GM23338 (cell line): ENCODE measurements at regions not wholly inside any gene's neighbourhood (a gene's known extent, or its start where the extent isn't known, plus 50 kb on each side); places are given as distances from the start of the nearest gene placed in this dataset.

Source experiments
- ATAC-seq: fragments of 200-7000 bp; cut with Tn5 transposase; 3 replicates; pipeline ENCODE4 v1.9.1; 2020
- DNase-seq: peaks from one replicate; pipeline ENCODE4 v3.0.0-alpha.2; 2015; ENCODE audit warnings: low spot score
- H2AFZ ChIP-seq: fragments of 200-600 bp; sonication (generic); 2 replicates; pipeline ENCODE4 v1.8.0; 2016; ENCODE audit warnings: antibody characterized with exemption, mild to moderate bottlenecking, moderate library complexity
- H3F3A ChIP-seq: fragments of 200-600 bp; sonication (generic); replicated peaks from 2 replicates; pipeline ENCODE4 v1.8.0; 2017; ENCODE audit warnings: antibody characterized with exemption, mixed run types, low read depth
- H3K27ac ChIP-seq: fragments of 200-600 bp; sonication (generic); 2 replicates; pipeline ENCODE4 v1.6.1; 2016; ENCODE audit warnings: low read depth
- H3K27me3 ChIP-seq: fragments of 200-600 bp; sonication (generic); 2 replicates; pipeline ENCODE4 v1.8.0; 2016; ENCODE audit warnings: mild to moderate bottlenecking, mixed run types, moderate library complexity; ENCODE audit not compliant: insufficient read depth
- H3K36me3 ChIP-seq: fragments of 200-600 bp; sonication (generic); 2 replicates; pipeline ENCODE4 v1.8.0; 2016; ENCODE audit warnings: mild to moderate bottlenecking; ENCODE audit not compliant: insufficient read depth
- H3K4me1 ChIP-seq: fragments of 200-600 bp; sonication (generic); 2 replicates; pipeline ENCODE4 v1.8.0; 2016; ENCODE audit warnings: mild to moderate bottlenecking, moderate library complexity; ENCODE audit not compliant: insufficient read depth
- H3K4me2 ChIP-seq: fragments of 200-600 bp; sonication (generic); 2 replicates; pipeline ENCODE4 v1.7.1; 2017; ENCODE audit warnings: mixed run types
- H3K4me3 ChIP-seq: fragments of 200-600 bp; sonication (generic); 2 replicates; pipeline ENCODE4 v1.6.1; 2016; ENCODE audit warnings: mixed run types
- H3K79me2 ChIP-seq: fragments of 200-600 bp; sonication (generic); replicated peaks from 2 replicates; pipeline ENCODE4 v1.8.0; 2017; ENCODE audit warnings: mild to moderate bottlenecking; ENCODE audit not compliant: insufficient read depth
- H3K9me2 ChIP-seq: fragments of 200-600 bp; sonication (generic); 2 replicates; pipeline ENCODE4 v1.8.0; 2017; ENCODE audit not compliant: insufficient read depth
- H4K20me1 ChIP-seq: fragments of 200-600 bp; sonication (generic); replicated peaks from 2 replicates; pipeline ENCODE4 v1.8.0; 2017; ENCODE audit warnings: mild to moderate bottlenecking; ENCODE audit not compliant: insufficient read depth
- H3K27ac Mint-ChIP-seq: 2 replicates; pipeline ENCODE4 v1.8.0; 2020; ENCODE audit warnings: inconsistent platforms, mild to moderate bottlenecking, moderate library complexity, mixed read lengths
- H3K27me3 Mint-ChIP-seq: 3 replicates; pipeline ENCODE4 v1.8.0; 2022; ENCODE audit warnings: low read depth, mild to moderate bottlenecking, moderate library complexity, mixed read lengths, inconsistent platforms; ENCODE audit not compliant: insufficient read depth, poor library complexity
- H3K36me3 Mint-ChIP-seq: 3 replicates; pipeline ENCODE4 v1.8.0; 2021; ENCODE audit warnings: low read depth, mild to moderate bottlenecking, inconsistent platforms, moderate library complexity, mixed read lengths
- H3K4me1 Mint-ChIP-seq: 3 replicates; pipeline ENCODE4 v1.8.0; 2020; ENCODE audit warnings: mild to moderate bottlenecking, inconsistent platforms, mixed read lengths
- H3K4me3 Mint-ChIP-seq: 3 replicates; pipeline ENCODE4 v1.8.0; 2021; ENCODE audit warnings: moderate library complexity, mild to moderate bottlenecking, inconsistent platforms, mixed read lengths
- H3K9me3 Mint-ChIP-seq: 3 replicates; pipeline ENCODE4 v1.8.0; 2020; ENCODE audit warnings: moderate library complexity, mild to moderate bottlenecking, inconsistent platforms, mixed read lengths
- CREB1 ChIP-seq: fragments of 250-450 bp; sonication (Bioruptor Pico); IDR thresholded peaks from 2 replicates; pipeline ENCODE4 v1.5.0; 2020; ENCODE audit warnings: low read depth, mild to moderate bottlenecking, moderate library complexity
- EZH2 ChIP-seq: fragments of 200-600 bp; sonication (generic); IDR thresholded peaks from one replicate; pipeline ENCODE4 v1.8.0; 2017; ENCODE audit warnings: antibody characterized with exemption, mild to moderate bottlenecking, low read depth; ENCODE audit not compliant: unreplicated experiment
- EZH2phosphoT487 ChIP-seq: fragments of 200-600 bp; sonication (generic); IDR thresholded peaks from one replicate; pipeline ENCODE4 v1.8.1; 2018; ENCODE audit warnings: antibody characterized with exemption; ENCODE audit not compliant: unreplicated experiment
- JUNB ChIP-seq: IDR thresholded peaks from one replicate; pipeline ENCODE4 v1.6.1; 2016; ENCODE audit warnings: antibody characterized with exemption; ENCODE audit not compliant: unreplicated experiment
- NANOG ChIP-seq: IDR thresholded peaks from 2 replicates; pipeline ENCODE4 v1.6.1; 2016; ENCODE audit warnings: antibody characterized with exemption, borderline replicate concordance
- POLR2AphosphoS5 ChIP-seq: IDR thresholded peaks from 2 replicates; pipeline ENCODE4 v1.6.1; 2016; ENCODE audit warnings: antibody characterized with exemption, low read depth
- REST ChIP-seq: IDR thresholded peaks from one replicate; pipeline ENCODE4 v1.6.1; 2018; ENCODE audit warnings: antibody characterized with exemption; ENCODE audit not compliant: unreplicated experiment
- STAT1 ChIP-seq: IDR thresholded peaks from one replicate; pipeline ENCODE4 v1.6.1; 2016; ENCODE audit warnings: antibody characterized with exemption; ENCODE audit not compliant: unreplicated experiment
- ZNF114 ChIP-seq: fragments of 250-450 bp; sonication (Bioruptor Pico); IDR thresholded peaks from 2 replicates; pipeline ENCODE4 v1.5.0; 2020; ENCODE audit warnings: mild to moderate bottlenecking, moderate library complexity
- ZNF331 ChIP-seq: fragments of 250-450 bp; sonication (Bioruptor Pico); IDR thresholded peaks from 2 replicates; pipeline ENCODE4 v1.5.0; 2020; ENCODE audit warnings: low read depth, mild to moderate bottlenecking, moderate library complexity
- TF ChIP-seq, protein P1 (sequence below): IDR thresholded peaks from 2 replicates; pipeline ENCODE4 v1.6.1; 2016; ENCODE audit warnings: antibody characterized with exemption
- TF ChIP-seq, protein P2 (sequence below): fragments of 250-450 bp; sonication (Bioruptor Pico); IDR thresholded peaks from 2 replicates; pipeline ENCODE4 v1.5.0; 2020; ENCODE audit warnings: mild to moderate bottlenecking, moderate library complexity

GRCh38 chr4:123163501-123163900 is 233.1 kb upstream of the SPRY1 start:
- Mint-ChIP-seq H3K36me3 (peaks cover 5% of the 10 kb centered on the region; the same call in 1 of the 3 replicates), H3K4me1 (peaks cover 19% of the 10 kb centered on the region), H3K27me3 (peaks cover 5% of the 10 kb centered on the region), H3K27ac (no peak overlapping the region), H3K4me3 (no peak overlapping the region), H3K9me3 (no peaks in the 10 kb centered on the region; the same call in 2 of the 3 replicates)
- Histone ChIP-seq H3K27ac (peak overlapping the region; percentile 18; the same call in 1 of the 2 replicates), H2AFZ (no peak overlapping the region), H4K20me1 (no peaks in the 10 kb centered on the region), H3K9me2 (no peaks in the 10 kb centered on the region), H3K79me2 (no peaks in the 10 kb centered on the region; the same call in 1 of the 2 replicates), H3K27me3 (no peaks in the 10 kb centered on the region), H3F3A (no peaks in the 10 kb centered on the region), H3K4me3 (no peak overlapping the region), H3K4me1 (peaks cover 24% of the 10 kb centered on the region), H3K36me3 (no peaks in the 10 kb centered on the region), H3K4me2 (no peak overlapping the region)
- no peak for ATAC-seq
- TF ChIP-seq ZNF114 (CRISPR knock-in tag) = no peak
- TF ChIP-seq, protein P1, sequence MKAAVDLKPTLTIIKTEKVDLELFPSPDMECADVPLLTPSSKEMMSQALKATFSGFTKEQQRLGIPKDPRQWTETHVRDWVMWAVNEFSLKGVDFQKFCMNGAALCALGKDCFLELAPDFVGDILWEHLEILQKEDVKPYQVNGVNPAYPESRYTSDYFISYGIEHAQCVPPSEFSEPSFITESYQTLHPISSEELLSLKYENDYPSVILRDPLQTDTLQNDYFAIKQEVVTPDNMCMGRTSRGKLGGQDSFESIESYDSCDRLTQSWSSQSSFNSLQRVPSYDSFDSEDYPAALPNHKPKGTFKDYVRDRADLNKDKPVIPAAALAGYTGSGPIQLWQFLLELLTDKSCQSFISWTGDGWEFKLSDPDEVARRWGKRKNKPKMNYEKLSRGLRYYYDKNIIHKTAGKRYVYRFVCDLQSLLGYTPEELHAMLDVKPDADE = no peak
- TF ChIP-seq, protein P2, sequence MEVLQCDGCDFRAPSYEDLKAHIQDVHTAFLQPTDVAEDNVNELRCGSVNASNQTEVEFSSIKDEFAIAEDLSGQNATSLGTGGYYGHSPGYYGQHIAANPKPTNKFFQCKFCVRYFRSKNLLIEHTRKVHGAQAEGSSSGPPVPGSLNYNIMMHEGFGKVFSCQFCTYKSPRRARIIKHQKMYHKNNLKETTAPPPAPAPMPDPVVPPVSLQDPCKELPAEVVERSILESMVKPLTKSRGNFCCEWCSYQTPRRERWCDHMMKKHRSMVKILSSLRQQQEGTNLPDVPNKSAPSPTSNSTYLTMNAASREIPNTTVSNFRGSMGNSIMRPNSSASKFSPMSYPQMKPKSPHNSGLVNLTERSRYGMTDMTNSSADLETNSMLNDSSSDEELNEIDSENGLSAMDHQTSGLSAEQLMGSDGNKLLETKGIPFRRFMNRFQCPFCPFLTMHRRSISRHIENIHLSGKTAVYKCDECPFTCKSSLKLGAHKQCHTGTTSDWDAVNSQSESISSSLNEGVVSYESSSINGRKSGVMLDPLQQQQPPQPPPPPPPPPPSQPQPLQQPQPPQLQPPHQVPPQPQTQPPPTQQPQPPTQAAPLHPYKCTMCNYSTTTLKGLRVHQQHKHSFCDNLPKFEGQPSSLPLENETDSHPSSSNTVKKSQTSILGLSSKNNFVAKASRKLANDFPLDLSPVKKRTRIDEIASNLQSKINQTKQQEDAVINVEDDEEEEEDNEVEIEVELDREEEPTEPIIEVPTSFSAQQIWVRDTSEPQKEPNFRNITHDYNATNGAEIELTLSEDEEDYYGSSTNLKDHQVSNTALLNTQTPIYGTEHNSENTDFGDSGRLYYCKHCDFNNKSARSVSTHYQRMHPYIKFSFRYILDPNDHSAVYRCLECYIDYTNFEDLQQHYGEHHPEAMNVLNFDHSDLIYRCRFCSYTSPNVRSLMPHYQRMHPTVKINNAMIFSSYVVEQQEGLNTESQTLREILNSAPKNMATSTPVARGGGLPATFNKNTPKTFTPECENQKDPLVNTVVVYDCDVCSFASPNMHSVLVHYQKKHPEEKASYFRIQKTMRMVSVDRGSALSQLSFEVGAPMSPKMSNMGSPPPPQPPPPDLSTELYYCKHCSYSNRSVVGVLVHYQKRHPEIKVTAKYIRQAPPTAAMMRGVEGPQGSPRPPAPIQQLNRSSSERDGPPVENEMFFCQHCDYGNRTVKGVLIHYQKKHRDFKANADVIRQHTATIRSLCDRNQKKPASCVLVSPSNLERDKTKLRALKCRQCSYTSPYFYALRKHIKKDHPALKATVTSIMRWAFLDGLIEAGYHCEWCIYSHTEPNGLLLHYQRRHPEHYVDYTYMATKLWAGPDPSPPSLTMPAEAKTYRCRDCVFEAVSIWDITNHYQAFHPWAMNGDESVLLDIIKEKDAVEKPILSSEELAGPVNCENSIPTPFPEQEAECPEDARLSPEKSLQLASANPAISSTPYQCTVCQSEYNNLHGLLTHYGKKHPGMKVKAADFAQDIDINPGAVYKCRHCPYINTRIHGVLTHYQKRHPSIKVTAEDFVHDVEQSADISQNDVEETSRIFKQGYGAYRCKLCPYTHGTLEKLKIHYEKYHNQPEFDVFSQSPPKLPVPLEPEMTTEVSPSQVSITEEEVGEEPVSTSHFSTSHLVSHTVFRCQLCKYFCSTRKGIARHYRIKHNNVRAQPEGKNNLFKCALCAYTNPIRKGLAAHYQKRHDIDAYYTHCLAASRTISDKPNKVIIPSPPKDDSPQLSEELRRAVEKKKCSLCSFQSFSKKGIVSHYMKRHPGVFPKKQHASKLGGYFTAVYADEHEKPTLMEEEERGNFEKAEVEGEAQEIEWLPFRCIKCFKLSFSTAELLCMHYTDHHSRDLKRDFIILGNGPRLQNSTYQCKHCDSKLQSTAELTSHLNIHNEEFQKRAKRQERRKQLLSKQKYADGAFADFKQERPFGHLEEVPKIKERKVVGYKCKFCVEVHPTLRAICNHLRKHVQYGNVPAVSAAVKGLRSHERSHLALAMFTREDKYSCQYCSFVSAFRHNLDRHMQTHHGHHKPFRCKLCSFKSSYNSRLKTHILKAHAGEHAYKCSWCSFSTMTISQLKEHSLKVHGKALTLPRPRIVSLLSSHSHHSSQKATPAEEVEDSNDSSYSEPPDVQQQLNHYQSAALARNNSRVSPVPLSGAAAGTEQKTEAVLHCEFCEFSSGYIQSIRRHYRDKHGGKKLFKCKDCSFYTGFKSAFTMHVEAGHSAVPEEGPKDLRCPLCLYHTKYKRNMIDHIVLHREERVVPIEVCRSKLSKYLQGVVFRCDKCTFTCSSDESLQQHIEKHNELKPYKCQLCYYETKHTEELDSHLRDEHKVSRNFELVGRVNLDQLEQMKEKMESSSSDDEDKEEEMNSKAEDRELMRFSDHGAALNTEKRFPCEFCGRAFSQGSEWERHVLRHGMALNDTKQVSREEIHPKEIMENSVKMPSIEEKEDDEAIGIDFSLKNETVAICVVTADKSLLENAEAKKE (CRISPR knock-in tag) = no peak
- no peak for TF ChIP-seq STAT1
- DNase-seq = no peak

DNA sequence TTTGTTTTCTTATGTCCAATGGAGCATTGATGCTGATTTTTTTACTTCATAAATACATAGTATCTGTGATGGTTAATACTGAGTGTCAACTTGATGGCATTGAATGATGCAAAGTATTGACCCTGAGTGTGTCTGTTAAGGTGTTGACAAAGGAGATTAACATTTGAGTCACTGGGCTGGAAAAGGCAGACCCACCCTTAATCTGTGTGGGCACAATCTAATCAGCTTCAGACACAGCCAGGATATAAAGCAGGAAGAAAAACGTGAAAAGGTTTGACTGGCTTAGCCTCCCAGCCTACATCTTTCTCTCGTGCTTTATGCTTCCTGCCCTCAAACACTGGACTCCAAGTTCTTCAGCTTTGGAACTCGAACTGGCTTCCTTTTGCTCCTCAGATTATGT is 230.6 kb upstream of the SPRY1 start:
- Histone ChIP-seq H3F3A (no peaks in the 10 kb centered on the region), H3K9me2 (no peaks in the 10 kb centered on the region), H3K27me3 (no peaks in the 10 kb centered on the region), H3K4me2 (no peak overlapping the region), H2AFZ (no peak overlapping the region), H3K4me3 (no peak overlapping the region), H3K36me3 (no peaks in the 10 kb centered on the region), H3K4me1 (peaks cover 4% of the 10 kb centered on the region; the same call in 1 of the 2 replicates), H4K20me1 (no peaks in the 10 kb centered on the region), H3K79me2 (no peaks in the 10 kb centered on the region; the same call in 1 of the 2 replicates), H3K27ac (no peak overlapping the region)
- no peaks in the 10 kb centered on the region; the same call in 2 of the 3 replicates for H3K9me3 Mint-ChIP-seq
- H3K27ac Mint-ChIP-seq = no peak overlapping the region
- H3K27me3 Mint-ChIP-seq = peaks cover 1% of the 10 kb centered on the region
- peaks cover 3% of the 10 kb centered on the region; the same call in 2 of the 3 replicates for H3K4me1 Mint-ChIP-seq
- peaks cover 5% of the 10 kb centered on the region; the same call in 1 of the 3 replicates for H3K36me3 Mint-ChIP-seq
- DNase-seq = no peak
- H3K4me3 Mint-ChIP-seq = no peak overlapping the region
- no peak for ATAC-seq
- no peak for TF ChIP-seq NANOG
- TF ChIP-seq REST = no peak
- TF ChIP-seq STAT1 = no peak
- no peak for TF ChIP-seq ZNF331 (CRISPR knock-in tag)
- TF ChIP-seq CREB1 (CRISPR knock-in tag) = no peak
- no peak for TF ChIP-seq ZNF114 (CRISPR knock-in tag)
- no peak for TF ChIP-seq EZH2
- TF ChIP-seq POLR2AphosphoS5 = no peak
- TF ChIP-seq EZH2phosphoT487 = no peak
- no peak for TF ChIP-seq JUNB
